Suprapubic skin (tissue), 3 donors: ENCODE measurements at regions not wholly inside any gene's neighbourhood (a gene's known extent, or its start where the extent isn't known, plus 50 kb on each side); places are given as distances from the start of the nearest gene placed in this dataset.

Experiments
- CTCF ChIP-seq, 2 donors: fragments of 200-600 bp in 1 of 2; fragments of 450-650 bp in 1 of 2; sonication (generic) in 1 of 2; IDR thresholded peaks; one replicate each; pipeline ENCODE4 v1.5.1; 2016 to 2019; ENCODE audit warnings: antibody characterized with exemption in 2 of 2, mild to moderate bottlenecking in 1 of 2, moderate library complexity in 1 of 2
- EP300 ChIP-seq: sonication (generic); formaldehyde crosslinking; IDR thresholded peaks from one replicate; pipeline ENCODE4 v1.6.1; 2017; ENCODE audit warnings: antibody characterized with exemption
- POLR2A ChIP-seq, 2 donors: fragments of 450-650 bp; IDR thresholded peaks; one replicate each; pipeline ENCODE4 v1.6.1; 2017; ENCODE audit warnings: antibody characterized with exemption in 2 of 2, mild to moderate bottlenecking in 2 of 2, moderate library complexity in 2 of 2

GRCh38 chr10:60614363-60614762 is 163.9 kb upstream of the CDK1 start:
- no peak for TF ChIP-seq CTCF (IDR thresholded peaks at IDR 0.05)
- TF ChIP-seq EP300, result no peak
- TF ChIP-seq POLR2A (IDR thresholded peaks at IDR 0.05), result no peak
